GM20000 (cell line): ENCODE measurements at regions not wholly inside any gene's neighbourhood (a gene's known extent, or its start where the extent isn't known, plus 50 kb on each side); places are given as distances from the start of the nearest gene placed in this dataset.

Experiments
- DNase-seq: peaks from one replicate; pipeline ENCODE4 v3.0.0; 2012; ENCODE audit warnings: low spot score
- TF ChIP-seq, protein P1 (sequence below): IDR thresholded peaks from 2 replicates; pipeline ENCODE4 v1.5.1; 2012; ENCODE audit warnings: mild to moderate bottlenecking, control low read depth; ENCODE audit errors: extremely low read depth, missing control alignments

DNA sequence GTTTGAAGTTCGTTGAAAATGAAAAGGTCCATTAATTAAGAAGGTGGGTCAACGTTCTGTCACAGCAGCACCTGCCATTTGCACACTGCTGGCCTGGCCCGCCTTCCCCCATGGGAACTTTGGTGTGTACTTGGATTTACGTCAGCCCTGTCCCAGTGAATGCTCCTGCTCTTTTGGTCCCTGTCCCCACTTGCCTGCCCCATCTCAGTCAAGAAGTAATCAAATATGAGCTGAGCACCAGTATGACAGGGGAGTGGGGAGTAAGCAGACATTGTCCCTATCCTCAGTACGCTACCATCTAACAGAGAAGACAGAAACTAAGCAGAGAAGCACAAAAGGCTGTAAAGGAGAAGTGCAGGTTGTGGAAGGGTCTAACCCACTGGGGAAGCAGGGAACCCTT is 65.1 kb downstream of the SLC4A3 start:
- TF ChIP-seq, protein P1, sequence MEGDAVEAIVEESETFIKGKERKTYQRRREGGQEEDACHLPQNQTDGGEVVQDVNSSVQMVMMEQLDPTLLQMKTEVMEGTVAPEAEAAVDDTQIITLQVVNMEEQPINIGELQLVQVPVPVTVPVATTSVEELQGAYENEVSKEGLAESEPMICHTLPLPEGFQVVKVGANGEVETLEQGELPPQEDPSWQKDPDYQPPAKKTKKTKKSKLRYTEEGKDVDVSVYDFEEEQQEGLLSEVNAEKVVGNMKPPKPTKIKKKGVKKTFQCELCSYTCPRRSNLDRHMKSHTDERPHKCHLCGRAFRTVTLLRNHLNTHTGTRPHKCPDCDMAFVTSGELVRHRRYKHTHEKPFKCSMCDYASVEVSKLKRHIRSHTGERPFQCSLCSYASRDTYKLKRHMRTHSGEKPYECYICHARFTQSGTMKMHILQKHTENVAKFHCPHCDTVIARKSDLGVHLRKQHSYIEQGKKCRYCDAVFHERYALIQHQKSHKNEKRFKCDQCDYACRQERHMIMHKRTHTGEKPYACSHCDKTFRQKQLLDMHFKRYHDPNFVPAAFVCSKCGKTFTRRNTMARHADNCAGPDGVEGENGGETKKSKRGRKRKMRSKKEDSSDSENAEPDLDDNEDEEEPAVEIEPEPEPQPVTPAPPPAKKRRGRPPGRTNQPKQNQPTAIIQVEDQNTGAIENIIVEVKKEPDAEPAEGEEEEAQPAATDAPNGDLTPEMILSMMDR, result no peak
- DNase-seq, result no peak

DNA sequence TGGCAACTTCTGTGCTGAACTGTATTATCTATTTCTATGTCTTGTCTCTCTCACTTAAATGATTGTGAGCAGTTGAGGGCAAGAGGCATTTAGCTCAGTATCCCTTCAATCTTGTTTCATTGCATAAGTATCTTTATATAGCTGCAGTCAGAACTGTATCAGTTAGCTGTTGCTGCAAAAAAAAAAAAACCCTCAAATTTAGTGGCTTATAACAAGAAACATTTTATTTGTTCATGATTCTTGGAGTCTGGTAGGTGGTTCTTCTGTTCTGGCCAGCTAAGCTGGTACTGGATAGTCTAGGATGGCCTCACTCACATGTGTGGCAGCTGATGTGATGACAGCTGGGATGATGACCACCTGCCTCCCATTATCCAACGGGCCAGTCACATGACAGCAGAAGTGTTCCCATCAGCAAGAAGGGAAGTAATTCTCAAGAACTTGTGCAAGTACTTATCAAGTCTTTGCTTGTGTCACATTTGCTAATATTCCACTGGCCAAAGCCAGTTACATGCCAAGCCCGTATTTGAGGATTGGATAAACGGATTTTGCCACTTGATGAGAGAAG is 67.8 kb downstream of the SLC4A3 start:
- TF ChIP-seq, protein P1, result no peak
- no peak for DNase-seq

DNA sequence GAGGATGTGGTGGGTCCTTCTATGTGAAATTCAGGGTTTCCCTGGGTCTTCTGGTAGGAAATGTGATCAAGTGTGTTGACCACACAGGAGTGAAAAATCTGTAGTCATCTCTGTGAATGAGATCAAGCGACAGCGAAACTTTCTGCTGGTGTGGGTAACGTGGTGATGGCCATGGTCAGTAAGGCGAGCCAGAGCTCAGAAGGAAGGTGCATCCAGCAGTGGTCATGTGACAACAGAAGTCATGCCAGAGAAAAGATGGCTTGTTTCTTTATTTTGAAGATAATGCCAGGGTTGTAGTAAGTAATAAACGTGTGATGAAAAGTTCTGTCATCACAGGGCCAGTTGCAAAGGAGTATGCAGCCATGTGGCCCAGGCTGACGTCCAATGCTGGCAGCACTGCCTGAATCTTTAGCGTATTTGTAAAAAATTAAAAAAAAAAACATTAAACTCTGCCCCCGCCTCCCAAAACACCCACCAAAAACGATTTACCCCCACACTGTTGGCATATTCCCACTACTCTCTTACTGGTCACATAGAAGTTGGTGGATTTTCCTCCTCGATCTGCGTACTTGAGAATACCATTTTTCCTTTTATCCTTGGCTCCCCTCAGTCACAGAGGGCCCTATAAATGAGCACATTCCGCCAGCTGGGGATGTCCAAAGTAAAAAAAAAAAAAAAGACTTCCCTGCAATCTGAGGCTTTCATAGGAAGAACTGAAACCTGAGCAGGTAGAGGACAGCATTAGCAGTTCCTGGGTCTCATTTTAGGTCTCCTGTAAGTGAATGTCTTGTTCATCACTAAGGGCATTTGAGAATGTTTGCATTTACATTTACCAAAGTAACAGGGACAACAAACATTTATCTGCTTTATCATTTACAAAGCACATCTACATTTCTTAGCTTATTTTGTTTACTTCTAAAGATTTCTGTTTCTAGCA is 70.6 kb downstream of the SLC4A3 start:
- DNase-seq, result no peak
- TF ChIP-seq, protein P1, result no peak

DNA sequence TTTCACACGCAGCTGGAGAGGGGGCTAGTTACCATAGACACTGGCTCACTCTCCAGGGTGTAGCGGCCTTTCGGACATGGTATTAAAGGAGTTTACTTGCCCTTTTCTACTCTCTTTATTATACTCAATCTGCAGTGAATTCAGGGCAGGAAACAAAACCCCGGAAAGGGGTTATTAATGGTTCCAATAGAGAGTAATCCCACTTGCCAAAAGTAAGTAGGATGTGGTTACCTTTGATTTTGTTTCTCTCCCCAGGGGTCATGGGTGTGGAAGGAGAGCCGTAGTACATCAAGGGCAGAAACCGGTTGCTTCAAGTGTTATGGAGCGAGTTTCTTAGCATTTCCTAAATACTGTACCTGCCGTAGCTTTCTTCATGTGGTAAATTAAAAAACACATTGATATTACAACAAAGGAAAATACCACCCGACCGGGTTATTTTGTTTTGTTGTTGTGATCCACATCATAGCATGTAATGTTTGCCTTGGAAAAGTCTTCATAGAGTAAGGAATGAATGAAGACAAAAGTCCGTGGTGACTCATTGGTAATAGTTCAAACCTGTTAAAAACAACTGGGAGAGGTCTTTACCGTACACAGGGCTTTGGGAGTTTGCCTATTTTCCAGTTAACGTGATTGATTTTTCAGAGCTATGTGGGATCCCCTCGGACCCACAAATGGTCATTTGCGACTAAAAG is 71.5 kb downstream of the SLC4A3 start:
- DNase-seq, result no peak
- TF ChIP-seq, protein P1, result no peak

DNA sequence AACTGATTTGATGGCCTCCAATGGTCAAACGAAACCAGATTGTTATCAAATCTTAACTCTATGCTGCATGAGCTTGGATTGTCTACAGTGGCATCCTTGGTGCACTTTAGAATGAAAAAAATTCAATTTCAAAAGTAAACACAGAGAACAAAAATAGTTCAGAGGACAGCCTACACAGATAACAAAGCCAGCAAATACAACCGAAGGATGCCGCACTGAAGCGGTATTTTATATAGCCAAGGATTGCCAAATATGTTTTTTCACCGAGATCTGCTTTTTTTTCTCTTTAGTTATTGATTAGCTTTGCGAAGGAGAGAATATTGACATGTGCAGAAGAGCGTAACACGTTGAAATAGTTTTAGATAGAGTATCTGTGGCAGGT is 72.0 kb downstream of the SLC4A3 start:
- TF ChIP-seq, protein P1, result no peak
- DNase-seq, result no peak

DNA sequence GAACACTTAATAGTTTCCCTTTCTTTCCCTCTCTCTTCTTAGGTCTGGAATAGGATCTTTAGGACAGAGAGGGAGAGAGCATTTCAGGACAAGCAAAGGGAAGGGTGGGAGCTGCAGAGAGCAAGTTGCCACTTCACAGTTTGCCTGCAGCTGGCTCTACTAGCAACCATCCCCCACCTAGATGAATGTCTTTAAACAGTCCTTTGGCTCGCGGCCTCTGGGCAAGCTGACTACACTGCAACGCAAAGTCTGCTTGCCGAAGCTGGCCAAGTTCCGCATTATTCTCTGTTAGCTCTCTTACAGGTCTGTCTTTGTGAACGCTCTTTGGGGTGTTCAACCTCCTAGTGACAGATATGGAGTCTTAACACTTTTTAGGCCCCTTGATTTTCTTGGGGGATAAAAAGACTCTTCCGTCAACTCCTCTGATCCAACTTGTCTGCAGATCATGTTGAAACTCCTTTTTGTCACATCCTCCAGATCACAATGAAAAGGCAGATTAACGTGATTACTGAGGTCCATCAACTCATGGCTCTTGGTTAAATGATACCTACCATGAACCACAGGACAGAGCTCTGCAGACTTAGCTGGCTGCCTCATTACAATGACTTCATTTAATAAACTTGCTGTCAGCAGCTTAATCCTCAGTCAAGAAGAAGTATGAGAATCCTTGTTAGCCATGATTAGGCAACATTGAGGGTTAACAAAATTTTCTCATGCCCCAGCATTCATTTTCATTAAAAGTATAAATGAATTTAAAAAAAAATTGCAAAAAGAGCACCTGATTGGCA is 74.6 kb downstream of the SLC4A3 start:
- DNase-seq, result no peak

More for the DNA sequence above, 74.6 kb downstream of the SLC4A3 start:
- TF ChIP-seq, protein P1, result no peak
